H9 (cell line): ENCODE measurements at regions not wholly inside any gene's neighbourhood (a gene's known extent, or its start where the extent isn't known, plus 50 kb on each side); places are given as distances from the start of the nearest gene placed in this dataset.

Source experiments
- DNase-seq: peaks from one replicate; pipeline ENCODE4 v3.0.0-alpha.2; 2017
- H2AFZ ChIP-seq: one replicate; pipeline ENCODE4 v1.6.1; 2013; ENCODE audit warnings: mild to moderate bottlenecking, low read length, control low read depth, moderate library complexity
- H2AK5ac ChIP-seq: 2 replicates; pipeline ENCODE4 v1.6.1; 2013; ENCODE audit warnings: low read length, control low read depth, mixed read lengths; ENCODE audit not compliant: insufficient read length
- H2BK120ac ChIP-seq: one replicate; pipeline ENCODE4 v1.6.1; 2013; ENCODE audit warnings: low read depth, mild to moderate bottlenecking, low read length, control low read depth, inconsistent platforms; ENCODE audit not compliant: poor library complexity, severe bottlenecking
- H2BK12ac ChIP-seq: 2 replicates; pipeline ENCODE4 v1.6.1; 2013; ENCODE audit warnings: low read length, control low read depth, mixed read lengths, low read depth; ENCODE audit not compliant: insufficient read length
- H2BK15ac ChIP-seq: 2 replicates; pipeline ENCODE4 v1.6.1; 2013; ENCODE audit warnings: low read depth, low read length, control low read depth
- H2BK20ac ChIP-seq: one replicate; pipeline ENCODE4 v1.6.1; 2013; ENCODE audit warnings: low read depth, mild to moderate bottlenecking, low read length, control low read depth, inconsistent platforms; ENCODE audit not compliant: poor library complexity, severe bottlenecking
- H2BK5ac ChIP-seq: 2 replicates; pipeline ENCODE4 v1.6.1; 2013; ENCODE audit warnings: low read length, control low read depth, mixed read lengths; ENCODE audit not compliant: insufficient read length
- H3K14ac ChIP-seq: 2 replicates; pipeline ENCODE4 v1.6.1; 2013; ENCODE audit warnings: low read length, control low read depth; ENCODE audit not compliant: insufficient read depth
- H3K18ac ChIP-seq: 2 replicates; pipeline ENCODE4 v1.6.1; 2013; ENCODE audit warnings: low read depth, mild to moderate bottlenecking, mixed read lengths, low read length, control low read depth; ENCODE audit not compliant: insufficient read length
- H3K23ac ChIP-seq: 2 replicates; pipeline ENCODE4 v1.6.1; 2013; ENCODE audit warnings: low read length, control low read depth, mixed read lengths, low read depth; ENCODE audit not compliant: insufficient read length
- H3K23me2 ChIP-seq: 2 replicates; pipeline ENCODE4 v1.6.1; 2013; ENCODE audit warnings: low read depth, mild to moderate bottlenecking, mixed read lengths, low read length, control low read depth; ENCODE audit not compliant: insufficient read length, poor library complexity, severe bottlenecking
- H3K27ac ChIP-seq: 2 replicates; pipeline ENCODE4 v1.5.1; 2013; ENCODE audit warnings: low read length, control low read depth, mixed read lengths, low read depth; ENCODE audit not compliant: insufficient read length
- H3K27me3 ChIP-seq: 2 replicates; pipeline ENCODE4 v1.6.1; 2013; ENCODE audit warnings: low read length, control low read depth, inconsistent platforms; ENCODE audit not compliant: insufficient read depth
- H3K4ac ChIP-seq: 2 replicates; pipeline ENCODE4 v1.6.1; 2013; ENCODE audit warnings: low read depth, mild to moderate bottlenecking, control low read depth, inconsistent platforms, low read length, moderate library complexity
- H3K4me1 ChIP-seq: 2 replicates; pipeline ENCODE4 v1.6.1; 2013; ENCODE audit warnings: low read length, control low read depth, inconsistent platforms; ENCODE audit not compliant: insufficient read depth
- H3K4me2 ChIP-seq: 2 replicates; pipeline ENCODE4 v1.6.1; 2013; ENCODE audit warnings: low read length, control low read depth, mixed read lengths; ENCODE audit not compliant: insufficient read length, insufficient read depth
- H3K56ac ChIP-seq: 2 replicates; pipeline ENCODE4 v1.6.1; 2013; ENCODE audit warnings: low read depth, mild to moderate bottlenecking, mixed read lengths, low read length, control low read depth; ENCODE audit not compliant: insufficient read length
- H3K79me1 ChIP-seq: 2 replicates; pipeline ENCODE4 v1.6.1; 2013; ENCODE audit warnings: low read depth, mild to moderate bottlenecking, moderate library complexity, low read length, control low read depth, inconsistent platforms; ENCODE audit not compliant: insufficient read depth, poor library complexity, severe bottlenecking
- H3K79me2 ChIP-seq: 2 replicates; pipeline ENCODE4 v1.6.1; 2013; ENCODE audit warnings: low read length, control low read depth, inconsistent platforms; ENCODE audit not compliant: insufficient read depth
- H3K9ac ChIP-seq: 2 replicates; pipeline ENCODE4 v1.6.1; 2013; ENCODE audit warnings: low read length, control low read depth, mixed read lengths; ENCODE audit not compliant: insufficient read length; ENCODE audit errors: extremely low read depth
- H3K9me3 ChIP-seq: one replicate; pipeline ENCODE4 v1.6.1; 2013; ENCODE audit warnings: low read depth, low read length, inconsistent platforms; ENCODE audit not compliant: control insufficient read depth
- H3T11ph ChIP-seq: one replicate; pipeline ENCODE4 v1.6.1; 2013; ENCODE audit warnings: mild to moderate bottlenecking, low read length, control low read depth, inconsistent platforms
- H4K20me1 ChIP-seq: one replicate; pipeline ENCODE4 v1.6.1; 2013; ENCODE audit not compliant: control insufficient read depth, insufficient read length, insufficient read depth
- H4K5ac ChIP-seq: 2 replicates; pipeline ENCODE4 v1.6.1; 2013; ENCODE audit warnings: low read depth, mild to moderate bottlenecking, mixed read lengths, low read length, control low read depth; ENCODE audit not compliant: insufficient read length
- H4K8ac ChIP-seq: replicated peaks from 2 replicates; pipeline ENCODE4 v1.6.1; 2013; ENCODE audit warnings: low read length, control low read depth, mixed read lengths, low read depth; ENCODE audit not compliant: insufficient read length
- H4K91ac ChIP-seq: 2 replicates; pipeline ENCODE4 v1.6.1; 2013; ENCODE audit warnings: low read depth, mild to moderate bottlenecking, moderate library complexity, mixed read lengths, low read length, control low read depth; ENCODE audit not compliant: insufficient read length
- H3K27ac Mint-ChIP-seq, 3 experiments: 2 replicates in 2 of 3; 3 replicates in 1 of 3; pipeline ENCODE4 v1.8.0; 2020 to 2021; ENCODE audit warnings: mixed read lengths in 3 of 3, mild to moderate bottlenecking in 1 of 3, moderate library complexity in 1 of 3
- H3K27me3 Mint-ChIP-seq: 2 replicates; pipeline ENCODE4 v1.8.0; 2021; ENCODE audit warnings: low read depth, mild to moderate bottlenecking, moderate library complexity, mixed read lengths
- H3K36me3 Mint-ChIP-seq, 3 experiments: 2 replicates in 2 of 3; 3 replicates in 1 of 3; pipeline ENCODE4 v1.8.0; 2020 to 2021; ENCODE audit warnings: low read depth in 3 of 3, mixed read lengths in 3 of 3; ENCODE audit not compliant: insufficient read depth in 1 of 3
- H3K4me1 Mint-ChIP-seq, 2 experiments: 2 replicates each; pipeline ENCODE4 v1.8.0; 2020; ENCODE audit warnings: mixed read lengths in 2 of 2
- H3K4me3 Mint-ChIP-seq, 2 experiments: 2 replicates in 1 of 2; 3 replicates in 1 of 2; pipeline ENCODE4 v1.8.0; 2020 to 2021; ENCODE audit warnings: mild to moderate bottlenecking in 2 of 2, mixed read lengths in 2 of 2, moderate library complexity in 1 of 2
- H3K9me3 Mint-ChIP-seq, 2 experiments: 2 replicates in 1 of 2; 3 replicates in 1 of 2; pipeline ENCODE4 v1.8.0; 2020; ENCODE audit warnings: mild to moderate bottlenecking in 2 of 2, mixed read lengths in 2 of 2, moderate library complexity in 1 of 2
- WGBS: extraction: QIAGEN DNeasy Blood & Tissue Kit; methylation state at CpG from one replicate; pipeline ENCODE4 v1.1.7; 2013; ENCODE audit warnings: missing lambda C conversion rate, low lambda C conversion rate, mixed read lengths; ENCODE audit not compliant: insufficient read length; ENCODE audit errors: extremely low coverage; 5-methylcytosine and 5-hydroxymethylcytosine counted together
- TF ChIP-seq, protein P1 (sequence below): fragments of 200-600 bp; sonication (generic); conservative IDR thresholded peaks from 3 replicates; pipeline ENCODE4 v1.8.0; 2021; ENCODE audit warnings: antibody characterized with exemption, mild to moderate bottlenecking

DNA sequence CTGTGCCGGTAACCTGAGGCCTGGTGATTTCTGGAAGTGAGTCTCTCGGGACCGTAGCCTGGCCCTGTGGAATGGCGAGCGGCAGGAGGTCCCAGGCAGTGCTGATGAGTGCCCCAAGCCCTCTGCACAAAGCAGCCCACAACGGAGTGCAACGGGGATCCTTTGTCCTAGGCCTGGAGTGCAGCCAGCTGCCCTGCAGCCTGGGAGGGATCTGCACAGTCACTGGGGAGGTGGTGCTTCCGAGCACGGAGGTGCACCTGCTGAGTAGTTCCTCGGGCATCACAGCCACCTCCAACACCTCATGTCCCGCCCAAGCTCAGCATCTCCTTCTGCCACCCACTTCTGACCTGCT, 162.8 kb upstream of the ZMIZ1 start:
- H2AFZ ChIP-seq, result no peak overlapping the region
- no peaks in the 10 kb centered on the region for H3K9me3 ChIP-seq
- Mint-ChIP-seq H3K4me3 (no peak overlapping the region), H3K27me3 (peaks cover 20% of the 10 kb centered on the region), H3K27ac (no peak overlapping the region), H3K36me3 (no peaks in the 10 kb centered on the region), H3K9me3 (peaks cover 0 to 2% of the 10 kb centered on the region in 2 experiments; a peak in 1 of 5 replicates), H3K4me1 (peaks cover 25 to 30% of the 10 kb centered on the region in 2 experiments)
- H3K4me2 ChIP-seq, result no peak overlapping the region
- peaks cover 2% of the 10 kb centered on the region for H4K20me1 ChIP-seq
- H3T11ph ChIP-seq, result no peak overlapping the region
- no peak overlapping the region for H2BK5ac ChIP-seq
- H3K4ac ChIP-seq, result no peak overlapping the region
- H3K14ac ChIP-seq, result no peak overlapping the region
- no peak overlapping the region for H4K5ac ChIP-seq
- TF ChIP-seq, protein P1, sequence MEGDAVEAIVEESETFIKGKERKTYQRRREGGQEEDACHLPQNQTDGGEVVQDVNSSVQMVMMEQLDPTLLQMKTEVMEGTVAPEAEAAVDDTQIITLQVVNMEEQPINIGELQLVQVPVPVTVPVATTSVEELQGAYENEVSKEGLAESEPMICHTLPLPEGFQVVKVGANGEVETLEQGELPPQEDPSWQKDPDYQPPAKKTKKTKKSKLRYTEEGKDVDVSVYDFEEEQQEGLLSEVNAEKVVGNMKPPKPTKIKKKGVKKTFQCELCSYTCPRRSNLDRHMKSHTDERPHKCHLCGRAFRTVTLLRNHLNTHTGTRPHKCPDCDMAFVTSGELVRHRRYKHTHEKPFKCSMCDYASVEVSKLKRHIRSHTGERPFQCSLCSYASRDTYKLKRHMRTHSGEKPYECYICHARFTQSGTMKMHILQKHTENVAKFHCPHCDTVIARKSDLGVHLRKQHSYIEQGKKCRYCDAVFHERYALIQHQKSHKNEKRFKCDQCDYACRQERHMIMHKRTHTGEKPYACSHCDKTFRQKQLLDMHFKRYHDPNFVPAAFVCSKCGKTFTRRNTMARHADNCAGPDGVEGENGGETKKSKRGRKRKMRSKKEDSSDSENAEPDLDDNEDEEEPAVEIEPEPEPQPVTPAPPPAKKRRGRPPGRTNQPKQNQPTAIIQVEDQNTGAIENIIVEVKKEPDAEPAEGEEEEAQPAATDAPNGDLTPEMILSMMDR, result no peak
- no peaks in the 10 kb centered on the region for H3K79me1 ChIP-seq
- H3K23ac ChIP-seq, result no peak overlapping the region
- no peaks in the 10 kb centered on the region for H3K4me1 ChIP-seq
- H2AK5ac ChIP-seq, result no peak overlapping the region
- H3K27ac ChIP-seq, result no peak overlapping the region
- H3K18ac ChIP-seq, result no peak overlapping the region
- H4K8ac ChIP-seq, result no peak overlapping the region
- H3K23me2 ChIP-seq, result no peaks in the 10 kb centered on the region
- H3K56ac ChIP-seq, result no peak overlapping the region
- H2BK120ac ChIP-seq, result no peak overlapping the region
- peak; percentile 30 for DNase-seq
- no CpG with 5 or more reads among the region's 11 CpGs for WGBS
- H3K27me3 ChIP-seq, result no peaks in the 10 kb centered on the region
- no peak overlapping the region for H2BK15ac ChIP-seq
- no peak overlapping the region for H2BK12ac ChIP-seq
- no peaks in the 10 kb centered on the region for H3K79me2 ChIP-seq
- no peak overlapping the region for H4K91ac ChIP-seq
- H3K9ac ChIP-seq, result no peak overlapping the region
- H2BK20ac ChIP-seq, result no peak overlapping the region
